ENCODE measurements at regions not wholly inside any gene's neighbourhood (a gene's known extent, or its start where the extent isn't known, plus 50 kb on each side); places are given as distances from the start of the nearest gene placed in this dataset.

GRCh38 chr6:93678841-93679454 is 259.6 kb upstream of the EPHA7 start:
- H3K4me1 ChIP-seq: no peaks in the 10 kb centered on the region
- H3K36me3 ChIP-seq: no peaks in the 10 kb centered on the region
- in situ Hi-C loops (cut with MboI; ENCODE audit: low sequenced_read_pairs in 4 of 4) (no loop called here), intact Hi-C loops (cut with DNase I; ENCODE audit: low total_unique reads) (no loop called here)
- no peak overlapping the region for H3K27ac ChIP-seq
- H3K27me3 ChIP-seq: no peaks in the 10 kb centered on the region
- no peaks in the 10 kb centered on the region for H3K9me3 ChIP-seq
- ATAC-seq: no peak
- no peak overlapping the region for H3K4me3 ChIP-seq
- no peak for TF ChIP-seq POLR2A (IDR thresholded peaks at IDR 0.05)
- no peak for TF ChIP-seq CTCF (IDR thresholded peaks at IDR 0.05 in 4 of 5, conservative IDR thresholded peaks at IDR 0.05 in 1 of 5)
- no peak for DNase-seq

- in situ Hi-C loops (cut with MboI; ENCODE audit: low sequenced_read_pairs in 4 of 4): no loop called here
- DNase-seq: no peak
- no peak overlapping the region for H3K4me3 ChIP-seq
- no peak overlapping the region for H3K27ac ChIP-seq
- H3K36me3 ChIP-seq: no peaks in the 10 kb centered on the region
- TF ChIP-seq POLR2A (IDR thresholded peaks at IDR 0.05): no peak
- TF ChIP-seq CTCF (IDR thresholded peaks at IDR 0.05 in 4 of 5, conservative IDR thresholded peaks at IDR 0.05 in 1 of 5): no peak
- no peaks in the 10 kb centered on the region for H3K4me1 ChIP-seq
- no peak for ATAC-seq
- no peaks in the 10 kb centered on the region for H3K27me3 ChIP-seq
- intact Hi-C loops (cut with DNase I; ENCODE audit: low total_unique reads): no loop called here
- H3K9me3 ChIP-seq: no peaks in the 10 kb centered on the region
Measured at GRCh38 chr6:93677264-93677965, 258.1 kb upstream of the EPHA7 start.

- in situ Hi-C loops (cut with MboI; ENCODE audit: low sequenced_read_pairs in 4 of 4): no loop called here
- DNase-seq (no peak), ATAC-seq (no peak)
- TF ChIP-seq POLR2A (IDR thresholded peaks at IDR 0.05) (no peak), CTCF (IDR thresholded peaks at IDR 0.05 in 4 of 5, conservative IDR thresholded peaks at IDR 0.05 in 1 of 5) (no peak)
- Histone ChIP-seq H3K4me1 (no peaks in the 10 kb centered on the region), H3K9me3 (no peaks in the 10 kb centered on the region), H3K27me3 (no peaks in the 10 kb centered on the region), H3K4me3 (no peak overlapping the region), H3K36me3 (no peaks in the 10 kb centered on the region), H3K27ac (no peak overlapping the region)
- intact Hi-C loops (cut with DNase I; ENCODE audit: low total_unique reads): no loop called here
Measured at GRCh38 chr6:93676581-93676980, 257.2 kb upstream of the EPHA7 start.

GRCh38 chr6:93675856-93676417 is 256.6 kb upstream of the EPHA7 start:
- in situ Hi-C loops (cut with MboI; ENCODE audit: low sequenced_read_pairs in 4 of 4) (no loop called here), intact Hi-C loops (cut with DNase I; ENCODE audit: low total_unique reads) (no loop called here)
- Histone ChIP-seq H3K4me3 (no peak overlapping the region), H3K4me1 (no peaks in the 10 kb centered on the region), H3K27ac (no peak overlapping the region), H3K9me3 (no peaks in the 10 kb centered on the region), H3K27me3 (no peaks in the 10 kb centered on the region), H3K36me3 (no peaks in the 10 kb centered on the region)
- no peak for DNase-seq
- TF ChIP-seq CTCF (IDR thresholded peaks at IDR 0.05 in 4 of 5, conservative IDR thresholded peaks at IDR 0.05 in 1 of 5) (no peak), POLR2A (IDR thresholded peaks at IDR 0.05) (no peak)
- ATAC-seq: no peak

All from gastrocnemius medialis (tissue), 4 donors.